BLaER1 treated with 17β-estradiol and CSF1 and Interleukin-3, amounts not matched to agents 10 nM and 100 nM (cell line): ENCODE measurements at regions not wholly inside any gene's neighbourhood (a gene's known extent, or its start where the extent isn't known, plus 50 kb on each side); places are given as distances from the start of the nearest gene placed in this dataset.

Experiments
- H3K27ac ChIP-seq, 11 experiments: shearing (Covaris generic); formaldehyde crosslinking; 2 replicates each; pipeline ENCODE4 v1.8.1; 2022
- H3K27me3 ChIP-seq, 11 experiments: shearing (Covaris generic); formaldehyde crosslinking; 2 replicates each; pipeline ENCODE4 v1.8.1; 2022
- H3K36me3 ChIP-seq, 11 experiments: shearing (Covaris generic); formaldehyde crosslinking; 2 replicates each; pipeline ENCODE4 v1.8.1; 2022
- H3K4me1 ChIP-seq, 10 experiments: shearing (Covaris generic); formaldehyde crosslinking; 2 replicates each; pipeline ENCODE4 v1.8.1; 2022
- H3K4me2 ChIP-seq, 11 experiments: shearing (Covaris generic); formaldehyde crosslinking; 2 replicates each; pipeline ENCODE4 v1.8.1; 2022
- H3K4me3 ChIP-seq, 10 experiments: shearing (Covaris generic); formaldehyde crosslinking; 2 replicates each; pipeline ENCODE4 v1.8.1; 2022
- H3K9ac ChIP-seq, 11 experiments: shearing (Covaris generic); formaldehyde crosslinking; 2 replicates each; pipeline ENCODE4 v1.8.1; 2022
- H3K9me3 ChIP-seq, 11 experiments: shearing (Covaris generic); formaldehyde crosslinking; replicated peaks in 1 of 11; 2 replicates each; pipeline ENCODE4 v1.8.1; 2022
- H4K20me1 ChIP-seq, 11 experiments: shearing (Covaris generic); formaldehyde crosslinking; 2 replicates each; pipeline ENCODE4 v1.8.1; 2022
- Cebpa-rat ChIP-seq, 11 experiments: shearing (Covaris generic); IDR thresholded peaks; 2 replicates each; pipeline ENCODE4 v1.8.1; 2022

DNA sequence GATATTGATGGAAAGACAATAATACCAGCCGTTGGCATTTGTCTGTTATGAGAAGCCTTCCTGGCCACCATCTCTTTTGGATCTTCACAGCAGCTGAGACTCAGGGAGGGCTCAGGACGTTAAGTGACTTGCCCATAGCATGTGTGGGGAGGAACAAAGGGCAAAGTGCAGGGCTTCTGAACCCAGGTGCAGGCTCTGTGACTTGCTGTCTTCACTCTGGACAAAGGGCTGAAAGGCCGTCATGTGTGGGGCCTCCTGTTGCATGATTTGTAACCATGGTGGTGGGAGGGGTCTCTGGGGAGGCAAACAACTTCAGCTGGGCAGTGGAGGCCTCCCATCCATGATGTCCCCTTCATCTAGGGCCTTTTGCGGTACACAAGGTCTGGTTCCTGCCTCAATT, 65.5 kb upstream of the SIX2 start:
- Histone ChIP-seq H3K27me3 (no peaks in the 10 kb centered on the region), H4K20me1 (no peaks in the 10 kb centered on the region), H3K9ac (no peak overlapping the region), H3K36me3 (no peaks in the 10 kb centered on the region), H3K27ac (no peak overlapping the region), H3K4me3 (no peak overlapping the region), H3K4me2 (no peak overlapping the region), H3K9me3 (peaks cover 0 to 9% (median 5%) of the 10 kb centered on the region in 11 experiments; a peak in 3 of 22 replicates), H3K4me1 (no peaks in the 10 kb centered on the region)
- no peak for TF ChIP-seq Cebpa-rat (IDR thresholded peaks at IDR 0.05)

- Histone ChIP-seq H4K20me1 (no peaks in the 10 kb centered on the region; a peak in 1 of 22 replicates), H3K4me1 (peaks cover 8 to 18% (median 15%) of the 10 kb centered on the region in 10 experiments; a peak in 19 of 20 replicates), H3K9me3 (peaks cover 0 to 9% (median 5%) of the 10 kb centered on the region in 11 experiments; a peak in 3 of 22 replicates), H3K4me2 (no peak overlapping the region), H3K27ac (no peak overlapping the region), H3K4me3 (no peak overlapping the region), H3K36me3 (no peaks in the 10 kb centered on the region), H3K27me3 (no peaks in the 10 kb centered on the region), H3K9ac (no peak overlapping the region)
- TF ChIP-seq Cebpa-rat (IDR thresholded peaks at IDR 0.05) = no peak
Observed at GRCh38 chr2:45072862-45073237, 63.6 kb upstream of the SIX2 start.

GRCh38 chr2:45072064-45072861, 63.0 kb upstream of the SIX2 start:
- peaks cover 8 to 20% (median 17%) of the 10 kb centered on the region in 10 experiments; a peak in 19 of 20 replicates for H3K4me1 ChIP-seq
- no peak overlapping the region for H3K27ac ChIP-seq
- no peak overlapping the region for H3K9ac ChIP-seq
- no peaks in the 10 kb centered on the region for H3K27me3 ChIP-seq
- H3K36me3 ChIP-seq = no peaks in the 10 kb centered on the region
- no peak overlapping the region for H3K4me2 ChIP-seq
- TF ChIP-seq Cebpa-rat (IDR thresholded peaks at IDR 0.05) = no peak
- H3K9me3 ChIP-seq = peaks cover 0 to 9% (median 5%) of the 10 kb centered on the region in 11 experiments; a peak in 3 of 22 replicates
- no peak overlapping the region for H3K4me3 ChIP-seq
- no peaks in the 10 kb centered on the region; a peak in 1 of 22 replicates for H4K20me1 ChIP-seq

DNA sequence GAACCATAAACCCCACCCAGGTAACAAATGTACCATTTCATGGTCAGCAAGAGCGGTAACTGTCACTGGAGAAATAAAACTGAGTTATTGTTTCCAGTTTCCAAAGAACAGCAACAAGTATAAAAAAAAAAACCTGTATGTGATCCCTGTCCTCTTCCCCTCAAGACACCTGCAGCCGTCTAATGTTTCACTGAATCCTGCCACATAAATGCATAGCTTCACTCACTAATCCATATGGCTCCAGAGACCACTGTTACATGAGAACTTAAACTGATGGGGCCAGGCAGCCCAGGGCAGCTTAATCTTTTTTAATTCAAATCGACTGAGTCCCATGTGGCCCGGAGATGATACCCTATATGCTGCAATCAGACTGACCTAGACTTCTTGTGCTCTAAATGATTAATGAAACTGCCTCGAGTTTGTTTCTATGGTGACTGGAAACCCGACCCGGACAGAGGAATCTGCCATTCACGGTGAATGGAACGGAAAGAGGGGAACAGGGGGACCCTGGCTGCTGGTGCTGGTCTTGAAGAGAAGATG, 60.9 kb upstream of the SIX2 start:
- H3K4me1 ChIP-seq = peaks cover 8 to 20% (median 17%) of the 10 kb centered on the region in 10 experiments; a peak in 19 of 20 replicates
- H3K36me3 ChIP-seq = no peaks in the 10 kb centered on the region
- no peak overlapping the region for H3K27ac ChIP-seq
- no peak overlapping the region for H3K9ac ChIP-seq
- no peak overlapping the region for H3K4me3 ChIP-seq
- no peaks in the 10 kb centered on the region; a peak in 1 of 22 replicates for H4K20me1 ChIP-seq
- H3K9me3 ChIP-seq = peaks cover 0 to 12% (median 6%) of the 10 kb centered on the region in 11 experiments; a peak in 9 of 22 replicates
- H3K27me3 ChIP-seq = no peaks in the 10 kb centered on the region
- H3K4me2 ChIP-seq = no peak overlapping the region
- no peak for TF ChIP-seq Cebpa-rat (IDR thresholded peaks at IDR 0.05)

DNA sequence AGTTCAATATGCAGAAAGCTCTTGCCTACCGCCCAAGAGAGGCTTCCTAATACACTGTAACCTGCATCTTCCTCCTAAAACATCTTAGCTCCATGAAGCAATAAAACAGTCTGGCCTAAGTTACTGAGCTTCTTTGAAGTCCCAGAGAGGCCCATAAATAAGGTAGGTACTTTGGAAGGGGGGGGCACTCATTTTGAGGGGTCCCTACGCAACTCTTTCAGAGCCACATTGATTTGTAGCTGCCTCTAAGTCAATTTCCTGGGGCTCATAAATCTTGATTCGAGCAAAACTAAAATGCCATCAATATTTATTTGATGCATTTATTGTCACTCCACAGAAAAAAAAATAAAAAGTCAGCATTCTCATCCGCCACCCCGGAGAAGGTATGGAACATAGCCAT, 60.4 kb upstream of the SIX2 start:
- Histone ChIP-seq H3K4me2 (peak overlapping the region in 4 of 11 experiments; percentile 65 to 76 (median 69); a peak in 7 of 22 replicates), H3K4me1 (peaks cover 8 to 20% (median 17%) of the 10 kb centered on the region in 10 experiments; a peak in 19 of 20 replicates), H3K36me3 (no peaks in the 10 kb centered on the region), H3K9me3 (peaks cover 0 to 10% (median 5%) of the 10 kb centered on the region in 11 experiments; a peak in 9 of 22 replicates), H4K20me1 (no peaks in the 10 kb centered on the region; a peak in 1 of 22 replicates), H3K27me3 (no peaks in the 10 kb centered on the region), H3K27ac (no peak overlapping the region), H3K9ac (no peak overlapping the region), H3K4me3 (no peak overlapping the region)
- TF ChIP-seq Cebpa-rat (IDR thresholded peaks at IDR 0.05) = no peak

DNA sequence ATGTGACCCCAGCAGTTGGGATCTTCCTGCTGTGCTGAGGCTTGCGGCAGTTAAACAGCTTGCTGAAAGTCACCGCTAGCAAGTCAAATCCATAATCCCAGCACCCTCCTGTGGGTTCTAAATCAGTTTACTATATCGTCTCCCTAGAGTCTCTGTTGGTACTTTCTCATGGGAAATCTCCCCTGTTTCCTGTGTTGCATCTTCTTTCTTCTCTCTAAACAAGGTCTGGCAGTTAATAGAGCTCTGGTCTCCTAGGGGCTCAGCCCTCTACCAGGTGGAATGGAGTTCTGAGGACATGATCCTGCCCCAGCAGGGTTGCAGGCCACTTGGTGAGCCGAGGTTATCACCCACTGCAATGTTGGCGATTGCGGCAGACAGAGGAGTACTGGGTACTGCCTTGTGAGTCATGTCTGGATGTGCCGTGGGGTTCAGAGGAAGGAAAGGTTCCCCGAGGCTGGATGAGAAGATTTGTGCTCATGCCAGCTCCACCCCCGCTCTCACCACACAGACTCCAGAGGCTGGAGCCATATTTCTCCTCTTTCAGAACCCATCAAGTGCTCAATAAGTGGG, 59.4 kb upstream of the SIX2 start:
- no peak for TF ChIP-seq Cebpa-rat (IDR thresholded peaks at IDR 0.05)
- Histone ChIP-seq H3K4me2 (peak overlapping the region; percentile 12 to 78 (median 65); a peak in 19 of 22 replicates), H3K9ac (no peak overlapping the region)

GRCh38 chr2:45067859-45068570, 58.8 kb upstream of the SIX2 start:
- H3K9ac ChIP-seq = no peak overlapping the region
- TF ChIP-seq Cebpa-rat (IDR thresholded peaks at IDR 0.05) = no peak
- no peaks in the 10 kb centered on the region; a peak in 1 of 22 replicates for H4K20me1 ChIP-seq
- no peak overlapping the region for H3K4me3 ChIP-seq
- peaks cover 0 to 10% (median 5%) of the 10 kb centered on the region in 11 experiments; a peak in 9 of 22 replicates for H3K9me3 ChIP-seq
- H3K27ac ChIP-seq = no peak overlapping the region
- H3K27me3 ChIP-seq = no peaks in the 10 kb centered on the region
- peak overlapping the region in 10 of 11 experiments; percentile 17 to 78 (median 66); a peak in 17 of 22 replicates for H3K4me2 ChIP-seq
- H3K36me3 ChIP-seq = no peaks in the 10 kb centered on the region
- H3K4me1 ChIP-seq = peaks cover 8 to 20% (median 17%) of the 10 kb centered on the region in 10 experiments; a peak in 19 of 20 replicates

More for the DNA sequence above, 59.4 kb upstream of the SIX2 start:
- no peak overlapping the region for H3K4me3 ChIP-seq
- H3K27me3 ChIP-seq = no peaks in the 10 kb centered on the region
- H4K20me1 ChIP-seq = no peaks in the 10 kb centered on the region; a peak in 1 of 22 replicates
- peaks cover 8 to 20% (median 17%) of the 10 kb centered on the region in 10 experiments; a peak in 19 of 20 replicates for H3K4me1 ChIP-seq
- H3K27ac ChIP-seq = no peak overlapping the region
- H3K9me3 ChIP-seq = peaks cover 0 to 10% (median 5%) of the 10 kb centered on the region in 11 experiments; a peak in 9 of 22 replicates
- H3K36me3 ChIP-seq = no peaks in the 10 kb centered on the region
